Natural killer cell (primary cell): ENCODE measurements at regions not wholly inside any gene's neighbourhood (a gene's known extent, or its start where the extent isn't known, plus 50 kb on each side); places are given as distances from the start of the nearest gene placed in this dataset.

Source experiments
- ATAC-seq, 3 donors: fragments of 150-1000 bp in 2 of 3; fragments of 200-7000 bp in 1 of 3; cut with Tn5 transposase; 1 replicate in 1 of 3; 2 replicates in 2 of 3; pipeline ENCODE4 v1.10.0; 2021; ENCODE audit warnings: mild to moderate bottlenecking in 2 of 3, moderate library complexity in 2 of 3
- DNase-seq, 2 donors: peaks; one replicate each; pipeline versions ENCODE4 v3.0.0 to v3.0.0-alpha.2; 2013 to 2021; ENCODE audit warnings: mixed read lengths in 1 of 2
- H3K27ac ChIP-seq: one replicate; pipeline ENCODE4 v1.5.1; 2013; ENCODE audit warnings: mild to moderate bottlenecking, low read length
- H3K27me3 ChIP-seq: one replicate; pipeline ENCODE4 v1.6.1; 2013; ENCODE audit warnings: low read length; ENCODE audit not compliant: control insufficient read depth, insufficient read depth
- H3K36me3 ChIP-seq: one replicate; pipeline ENCODE4 v1.6.1; 2013; ENCODE audit warnings: low read length; ENCODE audit not compliant: control insufficient read depth, insufficient read depth
- H3K4me1 ChIP-seq: one replicate; pipeline ENCODE4 v1.6.1; 2013; ENCODE audit warnings: low read length; ENCODE audit not compliant: control insufficient read depth, insufficient read depth
- H3K4me3 ChIP-seq: one replicate; pipeline ENCODE4 v1.5.1; 2013; ENCODE audit warnings: low read length
- H3K9me3 ChIP-seq: one replicate; pipeline ENCODE4 v1.6.1; 2013; ENCODE audit warnings: low read length; ENCODE audit not compliant: control insufficient read depth, insufficient read depth
- H3K27ac Mint-ChIP-seq, 2 donors: one replicate each; pipeline ENCODE4 v1.8.0; 2022; ENCODE audit warnings: mild to moderate bottlenecking in 2 of 2, mixed read lengths in 2 of 2, moderate library complexity in 1 of 2
- H3K27me3 Mint-ChIP-seq, 2 donors: one replicate each; pipeline ENCODE4 v1.8.0; 2022; ENCODE audit warnings: low read depth in 2 of 2, mixed read lengths in 2 of 2
- H3K36me3 Mint-ChIP-seq: one replicate; pipeline ENCODE4 v1.8.0; 2022; ENCODE audit warnings: mixed read lengths
- H3K4me1 Mint-ChIP-seq, 2 donors: one replicate each; pipeline ENCODE4 v1.8.0; 2022; ENCODE audit warnings: mixed read lengths in 2 of 2
- H3K4me3 Mint-ChIP-seq: one replicate; pipeline ENCODE4 v1.8.0; 2022; ENCODE audit warnings: mild to moderate bottlenecking, moderate library complexity, mixed read lengths
- H3K9me3 Mint-ChIP-seq, 2 donors: one replicate each; pipeline ENCODE4 v1.8.0; 2022; ENCODE audit warnings: mixed read lengths in 2 of 2
- CTCF ChIP-seq: fragments of 200-600 bp; IDR thresholded peaks from one replicate; pipeline ENCODE4 v1.8.0; 2022; ENCODE audit warnings: antibody characterized with exemption
- WGBS: methylation state at CpG from one replicate; pipeline ENCODE4 v1.1.7; 2013; ENCODE audit warnings: missing lambda C conversion rate; ENCODE audit not compliant: insufficient coverage; 5-methylcytosine and 5-hydroxymethylcytosine counted together
- intact Hi-C: fragments of 100-400 bp; cut with micrococcal nuclease; formaldehyde crosslinking; loops from one replicate; pipeline ENCODE4 v1.14.2; 2022

- no peak for DNase-seq
- Mint-ChIP-seq H3K9me3 (no peaks in the 10 kb centered on the region), H3K27me3 (no peaks in the 10 kb centered on the region), H3K36me3 (no peaks in the 10 kb centered on the region), H3K27ac (no peak overlapping the region), H3K4me1 (peaks cover 26 to 27% of the 10 kb centered on the region in 2 donors), H3K4me3 (no peak overlapping the region)
- WGBS, result no CpG with 5 or more reads among the region's 1 CpG
- no peaks in the 10 kb centered on the region for H3K27me3 ChIP-seq
- H3K4me3 ChIP-seq, result no peak overlapping the region
- intact Hi-C loops, result no loop called here
- peaks cover 10% of the 10 kb centered on the region for H3K4me1 ChIP-seq
- no peaks in the 10 kb centered on the region for H3K36me3 ChIP-seq
- no peak for TF ChIP-seq CTCF
- no peak overlapping the region for H3K27ac ChIP-seq
- H3K9me3 ChIP-seq, result peaks cover 9% of the 10 kb centered on the region
- no peak for ATAC-seq
Measured at GRCh38 chr12:46534327-46534840, 161.8 kb upstream of the SLC38A2 start.

GRCh38 chr12:46533723-46534122 is 161.2 kb upstream of the SLC38A2 start:
- Histone ChIP-seq H3K4me3 (no peak overlapping the region), H3K27ac (no peak overlapping the region), H3K4me1 (peaks cover 10% of the 10 kb centered on the region), H3K36me3 (no peaks in the 10 kb centered on the region), H3K9me3 (peaks cover 9% of the 10 kb centered on the region), H3K27me3 (no peaks in the 10 kb centered on the region)
- no peaks in the 10 kb centered on the region for H3K27me3 Mint-ChIP-seq
- H3K4me1 Mint-ChIP-seq, result peaks cover 27 to 29% of the 10 kb centered on the region in 2 donors
- DNase-seq (no peak), ATAC-seq (no peak)
- H3K27ac Mint-ChIP-seq, result no peak overlapping the region
- intact Hi-C loops, result no loop called here
- TF ChIP-seq CTCF, result no peak
- H3K4me3 Mint-ChIP-seq, result no peak overlapping the region
- 84% methylated on average over 2 of the region's 2 CpGs for WGBS
- H3K36me3 Mint-ChIP-seq, result no peaks in the 10 kb centered on the region
- H3K9me3 Mint-ChIP-seq, result no peaks in the 10 kb centered on the region

GRCh38 chr12:46531804-46532203 is 159.2 kb upstream of the SLC38A2 start:
- Mint-ChIP-seq H3K27ac (no peak overlapping the region), H3K4me1 (peaks cover 18 to 29% of the 10 kb centered on the region in 2 donors), H3K27me3 (no peaks in the 10 kb centered on the region), H3K9me3 (no peaks in the 10 kb centered on the region), H3K4me3 (no peak overlapping the region), H3K36me3 (peaks cover 16% of the 10 kb centered on the region)
- DNase-seq (no peak), ATAC-seq (no peak)
- intact Hi-C loops, result no loop called here
- no peaks in the 10 kb centered on the region for H3K36me3 ChIP-seq
- H3K4me3 ChIP-seq, result no peak overlapping the region
- no peak for TF ChIP-seq CTCF
- 93% methylated on average over 3 of the region's 3 CpGs for WGBS
- peaks cover 10% of the 10 kb centered on the region for H3K4me1 ChIP-seq
- H3K27ac ChIP-seq, result no peak overlapping the region
- H3K27me3 ChIP-seq, result no peaks in the 10 kb centered on the region
- peaks cover 9% of the 10 kb centered on the region for H3K9me3 ChIP-seq

GRCh38 chr12:46531059-46531785 is 158.6 kb upstream of the SLC38A2 start:
- no peak overlapping the region for H3K4me3 Mint-ChIP-seq
- H3K36me3 ChIP-seq, result no peaks in the 10 kb centered on the region
- intact Hi-C loops, result no loop called here
- peaks cover 4% of the 10 kb centered on the region for H3K4me1 ChIP-seq
- H3K27me3 ChIP-seq, result no peaks in the 10 kb centered on the region
- TF ChIP-seq CTCF, result no peak
- 93% methylated on average over 6 of the region's 6 CpGs for WGBS
- H3K9me3 ChIP-seq, result peaks cover 5% of the 10 kb centered on the region
- no peak overlapping the region for H3K27ac ChIP-seq
- no peak for ATAC-seq
- peaks cover 12 to 23% of the 10 kb centered on the region in 2 donors for H3K4me1 Mint-ChIP-seq
- no peak overlapping the region for H3K27ac Mint-ChIP-seq
- no peak overlapping the region for H3K4me3 ChIP-seq
- no peaks in the 10 kb centered on the region for H3K9me3 Mint-ChIP-seq
- DNase-seq, result no peak
- H3K36me3 Mint-ChIP-seq, result peaks cover 17% of the 10 kb centered on the region
- no peaks in the 10 kb centered on the region for H3K27me3 Mint-ChIP-seq
